Uterus (tissue), 2 donors: ENCODE measurements at regions not wholly inside any gene's neighbourhood (a gene's known extent, or its start where the extent isn't known, plus 50 kb on each side); places are given as distances from the start of the nearest gene placed in this dataset.

ENCODE experiments used
- CTCF ChIP-seq, 4 experiments: fragments of 200-600 bp in 2 of 4; fragments of 450-650 bp in 2 of 4; sonication (generic) in 2 of 4; IDR thresholded peaks; one replicate each; pipeline ENCODE4 v1.5.1; 2016 to 2019; ENCODE audit warnings: antibody characterized with exemption in 4 of 4, mild to moderate bottlenecking in 2 of 4, moderate library complexity in 1 of 4
- POLR2A ChIP-seq, 2 donors: fragments of 450-650 bp; IDR thresholded peaks; one replicate each; pipeline ENCODE4 v1.6.1; 2016; ENCODE audit warnings: antibody characterized with exemption in 2 of 2, mild to moderate bottlenecking in 1 of 2, moderate library complexity in 1 of 2

GRCh38 chrX:11908371-11908770 is 150.3 kb downstream of the MSL3 start:
- no peak for TF ChIP-seq POLR2A (IDR thresholded peaks at IDR 0.05)
- TF ChIP-seq CTCF (IDR thresholded peaks at IDR 0.05), result no peak
